ENCODE measurements at regions not wholly inside any gene's neighbourhood (a gene's known extent, or its start where the extent isn't known, plus 50 kb on each side); places are given as distances from the start of the nearest gene placed in this dataset.

- Histone ChIP-seq H3K27ac (ENCODE audit: low read length) (no peak overlapping the region), H2AFZ (ENCODE audit: low read depth, low read length) (no peak overlapping the region)
- no peak for TF ChIP-seq POLR2AphosphoS5 (IDR thresholded peaks at IDR 0.05)
- no peak for TF ChIP-seq MXI1 (conservative IDR thresholded peaks at IDR 0.05; ENCODE audit: poor library complexity, severe bottlenecking)
- TF ChIP-seq REST (IDR thresholded peaks at IDR 0.05; ENCODE audit: borderline replicate concordance): no peak
- TF ChIP-seq, protein P1, sequence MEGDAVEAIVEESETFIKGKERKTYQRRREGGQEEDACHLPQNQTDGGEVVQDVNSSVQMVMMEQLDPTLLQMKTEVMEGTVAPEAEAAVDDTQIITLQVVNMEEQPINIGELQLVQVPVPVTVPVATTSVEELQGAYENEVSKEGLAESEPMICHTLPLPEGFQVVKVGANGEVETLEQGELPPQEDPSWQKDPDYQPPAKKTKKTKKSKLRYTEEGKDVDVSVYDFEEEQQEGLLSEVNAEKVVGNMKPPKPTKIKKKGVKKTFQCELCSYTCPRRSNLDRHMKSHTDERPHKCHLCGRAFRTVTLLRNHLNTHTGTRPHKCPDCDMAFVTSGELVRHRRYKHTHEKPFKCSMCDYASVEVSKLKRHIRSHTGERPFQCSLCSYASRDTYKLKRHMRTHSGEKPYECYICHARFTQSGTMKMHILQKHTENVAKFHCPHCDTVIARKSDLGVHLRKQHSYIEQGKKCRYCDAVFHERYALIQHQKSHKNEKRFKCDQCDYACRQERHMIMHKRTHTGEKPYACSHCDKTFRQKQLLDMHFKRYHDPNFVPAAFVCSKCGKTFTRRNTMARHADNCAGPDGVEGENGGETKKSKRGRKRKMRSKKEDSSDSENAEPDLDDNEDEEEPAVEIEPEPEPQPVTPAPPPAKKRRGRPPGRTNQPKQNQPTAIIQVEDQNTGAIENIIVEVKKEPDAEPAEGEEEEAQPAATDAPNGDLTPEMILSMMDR (IDR thresholded peaks at IDR 0.05; ENCODE audit: poor library complexity, severe bottlenecking): no peak
- TF ChIP-seq SMC3 (conservative IDR thresholded peaks at IDR 0.05; ENCODE audit: poor library complexity): no peak
- TF ChIP-seq RAD21 (conservative IDR thresholded peaks at IDR 0.05): no peak
- no peak for TF ChIP-seq EP300 (conservative IDR thresholded peaks at IDR 0.05; ENCODE audit: poor library complexity, severe bottlenecking)
- no peak for TF ChIP-seq EZH2 (IDR thresholded peaks at IDR 0.05; ENCODE audit: borderline replicate concordance, insufficient read depth, low read length, poor library complexity, severe bottlenecking)
- TF ChIP-seq TAF1 (IDR thresholded peaks at IDR 0.05; ENCODE audit: low read depth): no peak
These were observed 188.9 kb downstream of the SKIDA1 start for GRCh38 chr10:21336476-21337170.

GRCh38 chr10:21334891-21335696, 190.4 kb downstream of the SKIDA1 start:
- H3K36me3 ChIP-seq (ENCODE audit: insufficient read depth, low read length): no peaks in the 10 kb centered on the region
- no peaks in the 10 kb centered on the region for H3K27me3 ChIP-seq (ENCODE audit: insufficient read depth, low read depth, low read length)
- no peak overlapping the region for H3K27ac ChIP-seq (ENCODE audit: low read length)
- H4K20me1 ChIP-seq (ENCODE audit: insufficient read depth): no peaks in the 10 kb centered on the region
- no peaks in the 10 kb centered on the region for H3K79me2 ChIP-seq (replicated peaks; ENCODE audit: insufficient read depth, low read length)
- no peak overlapping the region for H3K9ac ChIP-seq (ENCODE audit: low read length)
- no peak overlapping the region for H2AFZ ChIP-seq (ENCODE audit: low read depth, low read length)
- H3K9me3 ChIP-seq (ENCODE audit: low read length): no peaks in the 10 kb centered on the region
- no peak overlapping the region for H3K4me3 ChIP-seq (ENCODE audit: low read length)
- no peaks in the 10 kb centered on the region for H3F3A ChIP-seq (ENCODE audit: insufficient read depth, low read length, poor library complexity, severe bottlenecking)
- H3K4me2 ChIP-seq (ENCODE audit: low read length): no peak overlapping the region
- TF ChIP-seq REST (IDR thresholded peaks at IDR 0.05; ENCODE audit: borderline replicate concordance) (no peak), MXI1 (conservative IDR thresholded peaks at IDR 0.05; ENCODE audit: poor library complexity, severe bottlenecking) (no peak), POLR2AphosphoS5 (IDR thresholded peaks at IDR 0.05) (no peak), EZH2 (IDR thresholded peaks at IDR 0.05; ENCODE audit: borderline replicate concordance, insufficient read depth, low read length, poor library complexity, severe bottlenecking) (no peak), EP300 (conservative IDR thresholded peaks at IDR 0.05; ENCODE audit: poor library complexity, severe bottlenecking) (no peak), TAF1 (IDR thresholded peaks at IDR 0.05; ENCODE audit: low read depth) (no peak)
- TF ChIP-seq, protein P1 (IDR thresholded peaks at IDR 0.05; ENCODE audit: poor library complexity, severe bottlenecking): no peak
- H3K9me2 ChIP-seq (ENCODE audit: insufficient read depth, low read length): no peaks in the 10 kb centered on the region

More at GRCh38 chr10:21336476-21337170, 188.9 kb downstream of the SKIDA1 start:
- Histone ChIP-seq H3K79me2 (replicated peaks; ENCODE audit: insufficient read depth, low read length) (no peaks in the 10 kb centered on the region), H3K9me3 (ENCODE audit: low read length) (no peaks in the 10 kb centered on the region), H3K36me3 (ENCODE audit: insufficient read depth, low read length) (no peaks in the 10 kb centered on the region), H3K27me3 (ENCODE audit: insufficient read depth, low read depth, low read length) (no peaks in the 10 kb centered on the region), H3K4me2 (ENCODE audit: low read length) (no peak overlapping the region), H3K4me3 (ENCODE audit: low read length) (no peak overlapping the region), H3K9ac (ENCODE audit: low read length) (no peak overlapping the region), H3K9me2 (ENCODE audit: insufficient read depth, low read length) (no peaks in the 10 kb centered on the region), H4K20me1 (ENCODE audit: insufficient read depth) (no peaks in the 10 kb centered on the region), H3F3A (ENCODE audit: insufficient read depth, low read length, poor library complexity, severe bottlenecking) (no peaks in the 10 kb centered on the region)
